ENCODE measurements at regions not wholly inside any gene's neighbourhood (a gene's known extent, or its start where the extent isn't known, plus 50 kb on each side); places are given as distances from the start of the nearest gene placed in this dataset.
"Not testable (repeated sequence)": the region's sequence is repeated elsewhere in the genome, so short reads cannot be mapped to it uniquely, and the experiment has no call there.

GRCh38 chr9:22170556-22170955 is 161.5 kb upstream of the CDKN2B start:
- DNase-seq (ENCODE audit: low spot score), result no peak
- H3K27ac Mint-ChIP-seq, result no peak overlapping the region
- no peaks in the 10 kb centered on the region for H3K36me3 Mint-ChIP-seq (ENCODE audit: low read depth)
- H3K4me1 Mint-ChIP-seq (ENCODE audit: low read depth), result peaks cover 11% of the 10 kb centered on the region
- H3K4me3 Mint-ChIP-seq (ENCODE audit: low read depth), result no peak overlapping the region
- H3K27me3 Mint-ChIP-seq (ENCODE audit: low read depth), result peaks cover 22% of the 10 kb centered on the region
- intact Hi-C loops (cut with micrococcal nuclease), result no loop called here
- no peaks in the 10 kb centered on the region for H3K9me3 Mint-ChIP-seq

GRCh38 chr9:22170990-22171670 is 162.0 kb upstream of the CDKN2B start:
- no peaks in the 10 kb centered on the region for H3K9me3 Mint-ChIP-seq

DNA sequence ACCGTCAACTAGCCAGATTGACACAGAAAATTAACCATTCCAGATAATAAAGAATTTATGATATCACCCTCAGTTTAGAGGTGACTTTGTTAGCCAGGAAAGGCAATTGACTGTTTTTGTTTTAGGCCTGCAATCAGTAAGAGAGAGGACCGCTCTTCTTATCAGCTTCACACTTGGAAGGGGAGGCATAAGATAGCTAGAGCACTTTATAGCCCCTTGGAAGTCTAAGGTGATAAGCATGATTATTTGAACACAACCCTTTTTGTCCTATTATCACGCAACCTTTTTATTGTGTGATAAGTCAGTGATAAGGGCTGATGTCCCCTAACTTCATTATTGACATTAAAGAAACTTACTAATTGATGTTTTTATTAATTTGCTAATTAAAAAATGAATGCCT is 162.6 kb upstream of the CDKN2B start:
- Mint-ChIP-seq H3K4me1 (ENCODE audit: low read depth) (peaks cover 21% of the 10 kb centered on the region), H3K27me3 (ENCODE audit: low read depth) (peaks cover 18% of the 10 kb centered on the region)

More at GRCh38 chr9:22170990-22171670, 162.0 kb upstream of the CDKN2B start:
- intact Hi-C loops (cut with micrococcal nuclease), result no loop called here
- Mint-ChIP-seq H3K4me3 (ENCODE audit: low read depth) (no peak overlapping the region), H3K27me3 (ENCODE audit: low read depth) (peaks cover 18% of the 10 kb centered on the region), H3K36me3 (ENCODE audit: low read depth) (no peaks in the 10 kb centered on the region), H3K27ac (no peak overlapping the region), H3K4me1 (ENCODE audit: low read depth) (peaks cover 16% of the 10 kb centered on the region)
- DNase-seq (ENCODE audit: low spot score), result no peak

GRCh38 chr9:22173908-22174307 is 164.8 kb upstream of the CDKN2B start:
- H3K4me3 Mint-ChIP-seq (ENCODE audit: low read depth), result no peak overlapping the region
- intact Hi-C loops (cut with micrococcal nuclease), result no loop called here
- H3K4me1 Mint-ChIP-seq (ENCODE audit: low read depth), result peaks cover 21% of the 10 kb centered on the region
- H3K9me3 Mint-ChIP-seq, result no peaks in the 10 kb centered on the region
- H3K27me3 Mint-ChIP-seq (ENCODE audit: low read depth), result peaks cover 15% of the 10 kb centered on the region
- DNase-seq (ENCODE audit: low spot score), result no peak
- no peaks in the 10 kb centered on the region for H3K36me3 Mint-ChIP-seq (ENCODE audit: low read depth)
- no peak overlapping the region for H3K27ac Mint-ChIP-seq

More for the DNA sequence above, 162.6 kb upstream of the CDKN2B start:
- Mint-ChIP-seq H3K27ac (no peak overlapping the region), H3K4me3 (ENCODE audit: low read depth) (no peak overlapping the region), H3K9me3 (no peaks in the 10 kb centered on the region), H3K36me3 (ENCODE audit: low read depth) (no peaks in the 10 kb centered on the region)
- intact Hi-C loops (cut with micrococcal nuclease), result no loop called here
- no peak for DNase-seq (ENCODE audit: low spot score)

- no peak for DNase-seq (ENCODE audit: low spot score)
- Mint-ChIP-seq H3K4me1 (ENCODE audit: low read depth) (peaks cover 17% of the 10 kb centered on the region), H3K27me3 (ENCODE audit: low read depth) (peaks cover 18% of the 10 kb centered on the region), H3K9me3 (no peaks in the 10 kb centered on the region), H3K4me3 (ENCODE audit: low read depth) (no peak overlapping the region), H3K27ac (no peak overlapping the region), H3K36me3 (ENCODE audit: low read depth) (no peaks in the 10 kb centered on the region)
- intact Hi-C loops (cut with micrococcal nuclease), result loop anchor here (1.0 kb wide), 1 partner anchor 34 kb away; no protein-coding TSS in a partner anchor
These were observed 167.0 kb upstream of the CDKN2B start for GRCh38 chr9:22175972-22176545.

GRCh38 chr9:22181021-22181420 is 171.9 kb upstream of the CDKN2B start:
- H3K9me3 Mint-ChIP-seq; H3K36me3 Mint-ChIP-seq (ENCODE audit: low read depth); H3K4me1 Mint-ChIP-seq (ENCODE audit: low read depth); intact Hi-C loops (cut with micrococcal nuclease); H3K4me3 Mint-ChIP-seq (ENCODE audit: low read depth); H3K27ac Mint-ChIP-seq; DNase-seq (ENCODE audit: low spot score): not testable (repeated sequence)
- H3K27me3 Mint-ChIP-seq (ENCODE audit: low read depth), result peaks cover 25% of the 10 kb centered on the region

GRCh38 chr9:22189471-22189870 is 180.4 kb upstream of the CDKN2B start:
- H3K27ac Mint-ChIP-seq, result no peak overlapping the region
- DNase-seq (ENCODE audit: low spot score), result no peak
- H3K4me1 Mint-ChIP-seq (ENCODE audit: low read depth), result no peaks in the 10 kb centered on the region
- intact Hi-C loops (cut with micrococcal nuclease), result no loop called here
- H3K9me3 Mint-ChIP-seq, result no peaks in the 10 kb centered on the region
- H3K27me3 Mint-ChIP-seq (ENCODE audit: low read depth), result peaks cover 47% of the 10 kb centered on the region
- no peak overlapping the region for H3K4me3 Mint-ChIP-seq (ENCODE audit: low read depth)
- no peaks in the 10 kb centered on the region for H3K36me3 Mint-ChIP-seq (ENCODE audit: low read depth)

- peaks cover 47% of the 10 kb centered on the region for H3K27me3 Mint-ChIP-seq (ENCODE audit: low read depth)
- H3K4me1 Mint-ChIP-seq (ENCODE audit: low read depth); H3K4me3 Mint-ChIP-seq (ENCODE audit: low read depth); H3K9me3 Mint-ChIP-seq; H3K27ac Mint-ChIP-seq; intact Hi-C loops (cut with micrococcal nuclease); DNase-seq (ENCODE audit: low spot score); H3K36me3 Mint-ChIP-seq (ENCODE audit: low read depth): not testable (repeated sequence)
These were observed 187.9 kb upstream of the CDKN2B start for GRCh38 chr9:22197000-22197399.

DNA sequence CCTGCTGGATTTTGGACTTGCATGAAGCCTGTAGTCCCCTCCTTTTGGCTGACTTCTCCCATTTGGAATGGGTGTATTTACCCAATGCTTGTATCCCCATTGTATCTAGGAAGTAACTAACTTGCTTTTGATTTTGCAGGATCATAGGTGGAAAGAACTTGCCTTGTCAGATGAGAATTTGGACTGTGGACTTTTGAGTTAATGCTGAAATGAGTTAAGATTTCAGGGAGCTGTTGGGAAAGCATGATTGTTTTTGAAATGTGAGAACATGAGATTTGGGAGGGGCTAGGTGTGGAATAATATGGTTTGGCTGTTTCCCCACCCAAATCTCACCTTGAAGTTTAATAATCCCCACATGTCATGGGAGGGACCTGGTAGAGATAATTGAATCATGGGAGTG is 189.6 kb upstream of the CDKN2B start:
- Mint-ChIP-seq H3K36me3 (ENCODE audit: low read depth) (no peaks in the 10 kb centered on the region), H3K9me3 (no peaks in the 10 kb centered on the region), H3K27me3 (ENCODE audit: low read depth) (peaks cover 55% of the 10 kb centered on the region), H3K4me1 (ENCODE audit: low read depth) (peaks cover 8% of the 10 kb centered on the region), H3K27ac (no peak overlapping the region), H3K4me3 (ENCODE audit: low read depth) (no peak overlapping the region)
- DNase-seq (ENCODE audit: low spot score), result no peak
- intact Hi-C loops (cut with micrococcal nuclease), result no loop called here

- no peak for DNase-seq (ENCODE audit: low spot score)
- Mint-ChIP-seq H3K4me1 (ENCODE audit: low read depth) (peaks cover 8% of the 10 kb centered on the region), H3K4me3 (ENCODE audit: low read depth) (no peak overlapping the region), H3K36me3 (ENCODE audit: low read depth) (no peaks in the 10 kb centered on the region), H3K27ac (no peak overlapping the region), H3K27me3 (ENCODE audit: low read depth) (peaks cover 37% of the 10 kb centered on the region), H3K9me3 (no peaks in the 10 kb centered on the region)
- intact Hi-C loops (cut with micrococcal nuclease), result no loop called here
These were observed 192.2 kb upstream of the CDKN2B start for GRCh38 chr9:22201256-22201655.

- peaks cover 36% of the 10 kb centered on the region for H3K27me3 Mint-ChIP-seq (ENCODE audit: low read depth)
- H3K9me3 Mint-ChIP-seq, result no peaks in the 10 kb centered on the region
- H3K27ac Mint-ChIP-seq, result no peak overlapping the region
- no peak for DNase-seq (ENCODE audit: low spot score)
- intact Hi-C loops (cut with micrococcal nuclease), result no loop called here
- H3K36me3 Mint-ChIP-seq (ENCODE audit: low read depth), result no peaks in the 10 kb centered on the region
- H3K4me1 Mint-ChIP-seq (ENCODE audit: low read depth), result peaks cover 10% of the 10 kb centered on the region
- H3K4me3 Mint-ChIP-seq (ENCODE audit: low read depth), result no peak overlapping the region
These were observed 194.4 kb upstream of the CDKN2B start for GRCh38 chr9:22203371-22204138.

DNA sequence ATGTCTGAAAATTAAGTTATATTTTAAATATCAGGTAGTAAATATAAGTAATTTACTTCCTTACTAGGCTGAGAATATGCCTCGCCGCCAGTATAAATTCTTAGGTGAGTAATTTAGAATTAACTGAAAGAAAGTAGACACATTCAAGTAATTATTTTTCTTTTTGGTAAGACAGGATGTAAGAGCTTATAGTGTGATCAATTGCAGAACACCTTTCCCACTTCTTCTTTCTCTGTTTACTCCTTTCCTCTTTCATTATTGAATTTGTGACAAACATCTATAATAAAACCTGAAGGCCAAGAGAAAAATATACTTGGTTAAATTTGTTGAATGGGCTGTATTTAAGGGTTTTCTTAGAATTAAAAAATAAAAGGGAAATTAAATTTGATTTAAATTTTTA is 195.1 kb upstream of the CDKN2B start:
- no peak overlapping the region for H3K4me3 Mint-ChIP-seq (ENCODE audit: low read depth)
- no peak for DNase-seq (ENCODE audit: low spot score)
- no peak overlapping the region for H3K27ac Mint-ChIP-seq
- no peaks in the 10 kb centered on the region for H3K36me3 Mint-ChIP-seq (ENCODE audit: low read depth)
- H3K4me1 Mint-ChIP-seq (ENCODE audit: low read depth), result peaks cover 17% of the 10 kb centered on the region
- intact Hi-C loops (cut with micrococcal nuclease), result no loop called here
- peaks cover 34% of the 10 kb centered on the region for H3K27me3 Mint-ChIP-seq (ENCODE audit: low read depth)
- H3K9me3 Mint-ChIP-seq, result no peaks in the 10 kb centered on the region

DNA sequence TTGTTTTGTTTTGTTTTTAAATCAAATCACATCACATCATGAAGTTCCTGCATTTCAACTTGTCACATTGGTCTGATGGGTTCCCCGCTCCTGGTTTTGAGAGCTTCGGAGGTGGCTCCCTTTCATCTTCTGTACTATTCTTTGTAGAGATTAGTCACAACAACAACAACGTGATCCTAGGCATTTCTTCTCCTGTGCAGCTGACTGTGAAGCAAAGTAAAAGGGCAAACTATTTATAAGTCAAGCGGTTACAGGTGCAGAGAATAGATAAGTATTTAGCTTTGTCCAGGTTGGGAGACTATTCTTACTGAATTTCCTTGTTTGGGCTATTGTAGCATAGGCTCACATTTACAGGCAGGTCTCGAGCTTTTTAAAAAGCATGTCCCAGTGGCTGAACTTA is 197.7 kb upstream of the CDKN2B start:
- DNase-seq (ENCODE audit: low spot score), result no peak
- no peaks in the 10 kb centered on the region for H3K36me3 Mint-ChIP-seq (ENCODE audit: low read depth)
- H3K9me3 Mint-ChIP-seq, result no peaks in the 10 kb centered on the region
- H3K4me3 Mint-ChIP-seq (ENCODE audit: low read depth), result no peak overlapping the region
- peaks cover 23% of the 10 kb centered on the region for H3K27me3 Mint-ChIP-seq (ENCODE audit: low read depth)
- peaks cover 36% of the 10 kb centered on the region for H3K4me1 Mint-ChIP-seq (ENCODE audit: low read depth)
- intact Hi-C loops (cut with micrococcal nuclease), result no loop called here
- no peak overlapping the region for H3K27ac Mint-ChIP-seq
